ENCODE measurements at regions not wholly inside any gene's neighbourhood (a gene's known extent, or its start where the extent isn't known, plus 50 kb on each side); places are given as distances from the start of the nearest gene placed in this dataset.

GRCh38 chr11:15618583-15619032 lies 503.9 kb downstream of the INSC start:
- TF ChIP-seq POLR2AphosphoS5 (IDR thresholded peaks at IDR 0.05; ENCODE audit: low read depth, low read length) (no peak), POLR2A (IDR thresholded peaks at IDR 0.05; ENCODE audit: low read depth, low read length) (no peak)
